ENCODE measurements at regions not wholly inside any gene's neighbourhood (a gene's known extent, or its start where the extent isn't known, plus 50 kb on each side); places are given as distances from the start of the nearest gene placed in this dataset.

DNA sequence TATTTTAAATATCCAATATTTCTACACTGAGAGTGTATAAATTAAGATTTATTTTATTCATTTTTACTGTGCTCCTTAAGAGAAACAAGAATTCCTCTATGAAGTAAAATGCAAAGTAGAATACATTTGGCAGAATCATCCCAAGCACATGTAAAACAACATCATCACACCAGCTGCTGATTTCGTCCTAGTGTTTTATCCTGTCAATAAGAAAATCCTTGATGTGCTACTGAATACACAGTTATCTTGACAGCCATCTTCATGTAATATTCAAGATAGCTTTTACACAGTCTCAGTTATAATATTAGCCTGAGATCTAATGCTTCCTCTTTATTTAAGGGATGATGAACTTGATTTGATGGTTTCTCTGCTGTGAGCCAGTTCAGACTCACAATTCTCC, 282.4 kb downstream of the MZT1 start:
- 56 to 71% (median 63%) methylated on average over 1 of the region's 1 CpG for WGBS, 4 donors
- Histone ChIP-seq H3K27ac (no peak overlapping the region), H3K4me1 (no peaks in the 10 kb centered on the region), H3K27me3 (no peaks in the 10 kb centered on the region), H3K9me3 (peaks cover 0 to 4% (median 0%) of the 10 kb centered on the region in 12 donors), H3K4me3 (no peak overlapping the region), H3K36me3 (no peaks in the 10 kb centered on the region)
- DNase-seq: no peak
- TF ChIP-seq, protein P1, sequence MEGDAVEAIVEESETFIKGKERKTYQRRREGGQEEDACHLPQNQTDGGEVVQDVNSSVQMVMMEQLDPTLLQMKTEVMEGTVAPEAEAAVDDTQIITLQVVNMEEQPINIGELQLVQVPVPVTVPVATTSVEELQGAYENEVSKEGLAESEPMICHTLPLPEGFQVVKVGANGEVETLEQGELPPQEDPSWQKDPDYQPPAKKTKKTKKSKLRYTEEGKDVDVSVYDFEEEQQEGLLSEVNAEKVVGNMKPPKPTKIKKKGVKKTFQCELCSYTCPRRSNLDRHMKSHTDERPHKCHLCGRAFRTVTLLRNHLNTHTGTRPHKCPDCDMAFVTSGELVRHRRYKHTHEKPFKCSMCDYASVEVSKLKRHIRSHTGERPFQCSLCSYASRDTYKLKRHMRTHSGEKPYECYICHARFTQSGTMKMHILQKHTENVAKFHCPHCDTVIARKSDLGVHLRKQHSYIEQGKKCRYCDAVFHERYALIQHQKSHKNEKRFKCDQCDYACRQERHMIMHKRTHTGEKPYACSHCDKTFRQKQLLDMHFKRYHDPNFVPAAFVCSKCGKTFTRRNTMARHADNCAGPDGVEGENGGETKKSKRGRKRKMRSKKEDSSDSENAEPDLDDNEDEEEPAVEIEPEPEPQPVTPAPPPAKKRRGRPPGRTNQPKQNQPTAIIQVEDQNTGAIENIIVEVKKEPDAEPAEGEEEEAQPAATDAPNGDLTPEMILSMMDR (IDR thresholded peaks at IDR 0.05): no peak
- no peak for TF ChIP-seq POLR2A (IDR thresholded peaks at IDR 0.05)
- intact Hi-C loops (cut with DNase I): no loop called here
- ATAC-seq: no peak

DNA sequence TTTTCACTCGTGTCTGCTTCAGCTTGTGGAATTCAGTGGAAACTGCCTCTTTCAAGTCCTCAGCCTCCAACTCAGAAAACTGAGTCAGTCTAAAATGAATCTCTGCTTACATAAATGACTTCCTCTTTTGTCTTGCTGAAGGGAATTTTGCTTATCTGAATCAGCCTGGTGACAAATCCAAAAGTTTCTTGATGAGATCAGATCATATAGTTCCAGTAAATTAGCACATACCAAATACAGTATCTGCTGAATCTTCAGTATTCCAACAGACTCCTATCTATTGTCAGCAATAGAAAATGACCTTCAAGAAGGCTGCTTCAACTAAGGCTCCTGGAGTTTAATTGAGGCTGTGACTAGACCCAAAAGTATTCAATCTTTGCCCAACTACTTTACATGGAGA, 290.0 kb downstream of the MZT1 start:
- TF ChIP-seq, protein P1 (IDR thresholded peaks at IDR 0.05): no peak
- no peak for TF ChIP-seq POLR2A (IDR thresholded peaks at IDR 0.05)

DNA sequence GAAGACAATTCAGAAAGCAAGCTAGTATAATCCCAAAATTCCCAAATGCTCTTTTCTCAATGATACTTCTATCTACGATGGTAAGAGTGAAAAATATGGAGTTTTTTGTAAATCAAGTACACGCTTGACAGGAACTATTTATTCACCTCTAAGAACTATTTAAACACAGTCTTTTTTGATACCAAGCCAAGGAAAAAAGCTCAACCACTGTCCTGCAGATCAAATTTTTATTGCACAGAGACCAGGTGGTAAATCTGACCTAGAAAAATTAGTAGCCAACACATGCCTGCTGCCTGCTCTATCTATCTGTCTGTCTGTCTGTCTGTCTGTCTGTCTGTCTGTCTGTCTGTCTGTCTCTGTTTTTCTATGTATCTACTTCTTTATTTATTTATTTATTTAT, 292.2 kb downstream of the MZT1 start:
- no peak for ATAC-seq
- Histone ChIP-seq H3K9me3 (no peaks in the 10 kb centered on the region), H3K4me1 (no peaks in the 10 kb centered on the region), H3K27ac (no peak overlapping the region), H3K36me3 (no peaks in the 10 kb centered on the region), H3K4me3 (no peak overlapping the region), H3K27me3 (no peaks in the 10 kb centered on the region)
- intact Hi-C loops (cut with DNase I): no loop called here
- TF ChIP-seq POLR2A (IDR thresholded peaks at IDR 0.05): no peak
- TF ChIP-seq, protein P1 (IDR thresholded peaks at IDR 0.05): no peak
- WGBS, 4 donors: 83 to 93% (median 86%) methylated on average over 2 of the region's 2 CpGs
- DNase-seq: no peak

More for the DNA sequence above, 290.0 kb downstream of the MZT1 start:
- no peak for ATAC-seq
- WGBS, 4 donors: 44 to 56% (median 50%) methylated on average over 1 of the region's 1 CpG
- H3K36me3 ChIP-seq: no peaks in the 10 kb centered on the region
- H3K9me3 ChIP-seq: no peaks in the 10 kb centered on the region
- H3K4me1 ChIP-seq: no peaks in the 10 kb centered on the region
- H3K4me3 ChIP-seq: no peak overlapping the region
- H3K27ac ChIP-seq: no peak overlapping the region
- H3K27me3 ChIP-seq: no peaks in the 10 kb centered on the region
- no peak for DNase-seq
- intact Hi-C loops (cut with DNase I): no loop called here

DNA sequence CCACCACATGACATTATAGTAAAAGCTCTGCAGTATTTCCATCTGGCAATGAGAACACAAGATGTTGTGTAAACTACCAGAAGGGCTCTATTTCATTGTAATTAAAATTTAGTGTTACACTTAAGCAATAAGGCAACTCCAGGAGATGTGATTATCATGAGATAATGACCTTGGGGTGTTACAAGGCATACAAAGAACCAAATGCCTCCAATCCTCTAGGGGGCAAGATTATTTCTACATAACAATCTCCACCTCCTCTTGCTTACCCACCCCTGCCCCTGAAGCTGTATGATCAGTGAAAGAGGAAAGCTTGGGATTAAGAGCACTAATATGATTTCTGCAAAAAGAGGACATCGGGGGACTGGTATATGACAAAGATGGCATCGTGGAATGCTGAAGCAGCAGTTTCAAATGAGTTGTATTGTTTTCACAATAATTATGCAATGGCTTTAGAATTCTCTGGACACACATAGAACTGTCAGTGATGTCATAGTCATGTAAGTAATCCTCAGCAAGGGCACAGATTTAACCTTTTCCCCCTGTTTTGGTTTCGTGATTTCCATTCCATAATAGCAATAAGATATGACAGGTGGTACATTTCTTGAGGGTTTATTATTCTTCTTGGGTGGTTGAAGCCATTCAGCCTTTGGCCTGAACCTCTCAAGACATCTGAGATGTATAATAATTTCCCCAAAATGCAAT, 295.3 kb downstream of the MZT1 start:
- 77 to 82% (median 80%) methylated on average over 3 of the region's 3 CpGs for WGBS, 4 donors
- TF ChIP-seq POLR2A (IDR thresholded peaks at IDR 0.05): no peak
- TF ChIP-seq, protein P1 (IDR thresholded peaks at IDR 0.05): no peak
- Histone ChIP-seq H3K27me3 (no peaks in the 10 kb centered on the region), H3K36me3 (no peaks in the 10 kb centered on the region), H3K4me1 (no peaks in the 10 kb centered on the region), H3K4me3 (no peak overlapping the region), H3K27ac (no peak overlapping the region), H3K9me3 (no peaks in the 10 kb centered on the region)
- DNase-seq (no peak), ATAC-seq (no peak)
- intact Hi-C loops (cut with DNase I): no loop called here

Measured in heart left ventricle (tissue), 16 donors.